Psoas muscle (tissue), 7 donors: ENCODE measurements at regions not wholly inside any gene's neighbourhood (a gene's known extent, or its start where the extent isn't known, plus 50 kb on each side); places are given as distances from the start of the nearest gene placed in this dataset.

Experiments
- ATAC-seq, 4 donors: fragments of 200-7000 bp; cut with Tn5 transposase; one replicate each; pipeline ENCODE4 v1.9.1; 2020; ENCODE audit warnings: moderate library complexity in 3 of 4, mild to moderate bottlenecking in 2 of 4
- DNase-seq, 2 donors: peaks; one replicate each; pipeline ENCODE4 v3.0.0-alpha.2; 2020
- H3K27ac ChIP-seq: fragments of 200-600 bp; one replicate; pipeline ENCODE4 v1.8.0; 2022
- H3K27me3 ChIP-seq, 3 donors: fragments of 200-600 bp in 1 of 3; one replicate each; pipeline versions ENCODE4 v1.6.1 to v1.8.0; 2013 to 2022; ENCODE audit warnings: low read length in 2 of 3, mild to moderate bottlenecking in 2 of 3, moderate library complexity in 1 of 3; ENCODE audit not compliant: insufficient read depth in 3 of 3
- H3K36me3 ChIP-seq, 2 donors: fragments of 200-600 bp in 1 of 2; one replicate each; pipeline versions ENCODE4 v1.6.1 to v1.8.0; 2013 to 2022; ENCODE audit warnings: low read depth in 1 of 2, mild to moderate bottlenecking in 1 of 2, moderate library complexity in 1 of 2; ENCODE audit not compliant: insufficient read depth in 1 of 2
- H3K4me1 ChIP-seq: fragments of 200-600 bp; one replicate; pipeline ENCODE4 v1.8.0; 2022
- H3K4me3 ChIP-seq: fragments of 200-600 bp; one replicate; pipeline ENCODE4 v1.8.0; 2022; ENCODE audit warnings: mild to moderate bottlenecking
- H3K9me3 ChIP-seq: fragments of 200-600 bp; one replicate; pipeline ENCODE4 v1.8.0; 2022
- CTCF ChIP-seq: fragments of 200-600 bp; IDR thresholded peaks from one replicate; pipeline ENCODE4 v1.8.0; 2022; ENCODE audit warnings: antibody characterized with exemption
- WGBS, 3 donors: extraction: QIAGEN DNeasy Blood & Tissue Kit; methylation state at CpG; one replicate each; pipeline versions ENCODE4 v1.1.6 to v1.1.7; 2013; 5-methylcytosine and 5-hydroxymethylcytosine counted together
- intact Hi-C, 2 donors: fragments of 100-400 bp; cut with DNase I; formaldehyde crosslinking; loops; one replicate each; pipeline versions ENCODE4 v1.11.0 to v1.14.2; 2022
- donor health status: healthy with polysubstance abuse.
- donor health status: DM: no; HTN: no; CAD: no; lungs with moderate emphysema.
- donor health status: Bipolar disorder and iron deficiency.
- donor health status: healthy.
- donor health status: DM: yes; HTN: yes; CAD: no.
- donor health status: DM: no; HTN: no; CAD: no.
- donor health status: DM: yes; HTN: yes; CAD: no.

- H3K27ac ChIP-seq = no peak overlapping the region
- DNase-seq (no peak), ATAC-seq (no peak)
- WGBS, 3 donors = 71 to 86% (median 80%) methylated on average over 11 of the region's 11 CpGs
- no peaks in the 10 kb centered on the region for H3K9me3 ChIP-seq
- no peaks in the 10 kb centered on the region for H3K27me3 ChIP-seq
- no peak overlapping the region for H3K4me3 ChIP-seq
- no peaks in the 10 kb centered on the region for H3K4me1 ChIP-seq
- H3K36me3 ChIP-seq = no peaks in the 10 kb centered on the region
- TF ChIP-seq CTCF = no peak
- intact Hi-C loops = no loop called here
Observed at GRCh38 chr1:177591155-177591554, 378.7 kb downstream of the SEC16B start.

GRCh38 chr1:177589166-177589565 is 380.7 kb downstream of the SEC16B start:
- no peak for ATAC-seq

GRCh38 chr1:177586429-177586828 is 383.4 kb downstream of the SEC16B start:
- H3K4me3 ChIP-seq = no peak overlapping the region
- H3K9me3 ChIP-seq = no peaks in the 10 kb centered on the region
- ATAC-seq (no peak), DNase-seq (no peak)
- WGBS, 3 donors = 62 to 81% (median 76%) methylated on average over 1 of the region's 1 CpG
- no peak overlapping the region for H3K27ac ChIP-seq
- no peak for TF ChIP-seq CTCF
- H3K36me3 ChIP-seq = no peaks in the 10 kb centered on the region
- H3K4me1 ChIP-seq = no peaks in the 10 kb centered on the region
- peaks cover 0 to 3% (median 0%) of the 10 kb centered on the region in 3 donors for H3K27me3 ChIP-seq
- intact Hi-C loops = no loop called here

More at GRCh38 chr1:177589166-177589565, 380.7 kb downstream of the SEC16B start:
- intact Hi-C loops = no loop called here
- DNase-seq = no peak
- Histone ChIP-seq H3K27me3 (peaks cover 0 to 3% (median 0%) of the 10 kb centered on the region in 3 donors), H3K27ac (no peak overlapping the region), H3K4me3 (no peak overlapping the region), H3K4me1 (no peaks in the 10 kb centered on the region), H3K36me3 (no peaks in the 10 kb centered on the region), H3K9me3 (no peaks in the 10 kb centered on the region)
- no peak for TF ChIP-seq CTCF
- WGBS, 3 donors = 51 to 60% (median 54%) methylated on average over 3 of the region's 3 CpGs

- H3K27me3 ChIP-seq = peaks cover 0 to 3% (median 0%) of the 10 kb centered on the region in 3 donors
- ATAC-seq = no peak
- no peak for TF ChIP-seq CTCF
- 31 to 41% (median 37%) methylated on average over 3 of the region's 3 CpGs for WGBS, 3 donors
- H3K9me3 ChIP-seq = no peaks in the 10 kb centered on the region
- intact Hi-C loops = no loop called here
- no peak overlapping the region for H3K4me3 ChIP-seq
- H3K27ac ChIP-seq = no peak overlapping the region
- no peaks in the 10 kb centered on the region for H3K4me1 ChIP-seq
- DNase-seq = no peak
- H3K36me3 ChIP-seq = no peaks in the 10 kb centered on the region
Observed at GRCh38 chr1:177585302-177586220, 384.3 kb downstream of the SEC16B start.
